HFFc6 (cell line): ENCODE measurements at regions not wholly inside any gene's neighbourhood (a gene's known extent, or its start where the extent isn't known, plus 50 kb on each side); places are given as distances from the start of the nearest gene placed in this dataset.

Experiments used
- DNase-seq: peaks from one replicate; pipeline ENCODE4 v3.0.0-alpha.2; 2018
- H3K27ac Mint-ChIP-seq: 2 replicates; pipeline ENCODE4 v1.8.0; 2020; ENCODE audit warnings: mild to moderate bottlenecking, mixed read lengths
- H3K27me3 Mint-ChIP-seq: 2 replicates; pipeline ENCODE4 v1.8.0; 2021; ENCODE audit warnings: mild to moderate bottlenecking, moderate library complexity, mixed read lengths; ENCODE audit not compliant: insufficient read depth
- H3K36me3 Mint-ChIP-seq: 2 replicates; pipeline ENCODE4 v1.8.0; 2021; ENCODE audit warnings: low read depth, mixed read lengths
- H3K4me1 Mint-ChIP-seq: 2 replicates; pipeline ENCODE4 v1.8.0; 2020; ENCODE audit warnings: low read depth, mixed read lengths
- H3K4me3 Mint-ChIP-seq: 2 replicates; pipeline ENCODE4 v1.8.0; 2020; ENCODE audit warnings: mild to moderate bottlenecking, moderate library complexity, mixed read lengths
- H3K9me3 Mint-ChIP-seq: 2 replicates; pipeline ENCODE4 v1.8.0; 2020; ENCODE audit warnings: mild to moderate bottlenecking, mixed read lengths
- CTCF ChIP-seq: fragments of 200-600 bp; sonication (generic); IDR thresholded peaks from 2 replicates; pipeline ENCODE4 v1.5.0; 2021; ENCODE audit warnings: antibody characterized with exemption, mild to moderate bottlenecking

GRCh38 chrX:3527166-3527565 is 180.7 kb upstream of the MXRA5 start:
- H3K4me3 Mint-ChIP-seq: no peak overlapping the region
- no peaks in the 10 kb centered on the region for H3K27me3 Mint-ChIP-seq
- TF ChIP-seq CTCF: no peak
- H3K9me3 Mint-ChIP-seq: no peaks in the 10 kb centered on the region
- H3K27ac Mint-ChIP-seq: no peak overlapping the region
- H3K4me1 Mint-ChIP-seq: no peaks in the 10 kb centered on the region; the same call in 1 of the 2 replicates
- peak; percentile 41 for DNase-seq
- H3K36me3 Mint-ChIP-seq: no peaks in the 10 kb centered on the region

- Mint-ChIP-seq H3K4me3 (no peak overlapping the region), H3K27ac (no peak overlapping the region), H3K9me3 (no peaks in the 10 kb centered on the region), H3K36me3 (no peaks in the 10 kb centered on the region), H3K27me3 (no peaks in the 10 kb centered on the region), H3K4me1 (no peaks in the 10 kb centered on the region; the same call in 1 of the 2 replicates)
- DNase-seq: peak; percentile 48
- TF ChIP-seq CTCF: no peak
Observed at GRCh38 chrX:3526731-3527130, 180.3 kb upstream of the MXRA5 start.

- peak; percentile 47 for DNase-seq
- H3K36me3 Mint-ChIP-seq: no peaks in the 10 kb centered on the region
- no peak overlapping the region for H3K4me3 Mint-ChIP-seq
- no peaks in the 10 kb centered on the region; the same call in 1 of the 2 replicates for H3K4me1 Mint-ChIP-seq
- no peaks in the 10 kb centered on the region for H3K9me3 Mint-ChIP-seq
- H3K27me3 Mint-ChIP-seq: no peaks in the 10 kb centered on the region
- no peak for TF ChIP-seq CTCF
- no peak overlapping the region for H3K27ac Mint-ChIP-seq
Observed at GRCh38 chrX:3526071-3526470, 179.6 kb upstream of the MXRA5 start.

- Mint-ChIP-seq H3K9me3 (peaks cover 9% of the 10 kb centered on the region), H3K4me1 (no peaks in the 10 kb centered on the region; the same call in 1 of the 2 replicates), H3K27me3 (no peaks in the 10 kb centered on the region), H3K27ac (no peak overlapping the region), H3K4me3 (no peak overlapping the region), H3K36me3 (peaks cover 18% of the 10 kb centered on the region)
- peak; percentile 71 for DNase-seq
- no peak for TF ChIP-seq CTCF
Observed at GRCh38 chrX:3522101-3522650, 175.7 kb upstream of the MXRA5 start.

- TF ChIP-seq CTCF: no peak
- H3K36me3 Mint-ChIP-seq: peaks cover 18% of the 10 kb centered on the region
- no peaks in the 10 kb centered on the region for H3K27me3 Mint-ChIP-seq
- peaks cover 4% of the 10 kb centered on the region for H3K4me1 Mint-ChIP-seq
- DNase-seq: peak; percentile 20
- no peak overlapping the region; the same call in 1 of the 2 replicates for H3K4me3 Mint-ChIP-seq
- peaks cover 9% of the 10 kb centered on the region for H3K9me3 Mint-ChIP-seq
- H3K27ac Mint-ChIP-seq: no peak overlapping the region
Observed at GRCh38 chrX:3521396-3521795, 174.9 kb upstream of the MXRA5 start.

GRCh38 chrX:3520982-3521381 is 174.5 kb upstream of the MXRA5 start:
- Mint-ChIP-seq H3K36me3 (peaks cover 18% of the 10 kb centered on the region), H3K9me3 (peaks cover 9% of the 10 kb centered on the region), H3K4me3 (no peak overlapping the region)

More at GRCh38 chrX:3520982-3521381, 174.5 kb upstream of the MXRA5 start:
- Mint-ChIP-seq H3K27ac (no peak overlapping the region), H3K4me1 (peaks cover 8% of the 10 kb centered on the region), H3K27me3 (no peaks in the 10 kb centered on the region)
- DNase-seq: no peak
- TF ChIP-seq CTCF: no peak
